ENCODE measurements at regions not wholly inside any gene's neighbourhood (a gene's known extent, or its start where the extent isn't known, plus 50 kb on each side); places are given as distances from the start of the nearest gene placed in this dataset.

- Histone ChIP-seq H3K56ac (ENCODE audit: insufficient read length, low read depth, low read length) (no peak overlapping the region), H3K27ac (ENCODE audit: insufficient read length, low read depth, low read length) (no peak overlapping the region), H3K9ac (ENCODE audit: extremely low read depth, insufficient read length, low read length) (no peak overlapping the region), H3K4me2 (ENCODE audit: insufficient read depth, insufficient read length, low read length) (no peak overlapping the region), H3K14ac (ENCODE audit: insufficient read depth, low read length) (peak overlapping the region; percentile 28; the same call in 1 of the 2 replicates), H3K4ac (ENCODE audit: low read depth, low read length) (no peak overlapping the region), H3K4me1 (ENCODE audit: insufficient read depth, low read length) (no peaks in the 10 kb centered on the region), H2BK12ac (ENCODE audit: insufficient read length, low read depth, low read length) (no peak overlapping the region), H3T11ph (ENCODE audit: low read length) (no peak overlapping the region), H3K79me2 (ENCODE audit: insufficient read depth, low read length) (no peaks in the 10 kb centered on the region), H3K23me2 (ENCODE audit: insufficient read length, low read depth, low read length, poor library complexity, severe bottlenecking) (no peaks in the 10 kb centered on the region), H3K79me1 (ENCODE audit: insufficient read depth, low read depth, low read length, poor library complexity, severe bottlenecking) (no peaks in the 10 kb centered on the region), H3K23ac (ENCODE audit: insufficient read length, low read depth, low read length) (no peak overlapping the region), H4K20me1 (ENCODE audit: control insufficient read depth, insufficient read depth, insufficient read length) (no peaks in the 10 kb centered on the region), H4K8ac (replicated peaks; ENCODE audit: insufficient read length, low read depth, low read length) (no peak overlapping the region), H4K91ac (ENCODE audit: insufficient read length, low read depth, low read length) (no peak overlapping the region), H2BK20ac (ENCODE audit: low read depth, low read length, poor library complexity, severe bottlenecking) (no peak overlapping the region), H2BK120ac (ENCODE audit: low read depth, low read length, poor library complexity, severe bottlenecking) (no peak overlapping the region), H4K5ac (ENCODE audit: insufficient read length, low read depth, low read length) (no peak overlapping the region), H2AK5ac (ENCODE audit: insufficient read length, low read length) (no peak overlapping the region), H2BK5ac (ENCODE audit: insufficient read length, low read length) (no peak overlapping the region), H3K27me3 (ENCODE audit: insufficient read depth, low read length) (no peaks in the 10 kb centered on the region), H3K9me3 (ENCODE audit: control insufficient read depth, low read depth, low read length) (no peaks in the 10 kb centered on the region), H3K18ac (ENCODE audit: insufficient read length, low read depth, low read length) (no peak overlapping the region), H2BK15ac (ENCODE audit: low read depth, low read length) (no peak overlapping the region), H2AFZ (ENCODE audit: low read length) (no peak overlapping the region)
- H3K36me3 Mint-ChIP-seq (ENCODE audit: insufficient read depth in 1 of 3, low read depth in 3 of 3) = peaks cover 0 to 8% (median 6%) of the 10 kb centered on the region in 3 experiments; a peak in 3 of 7 replicates
- no peak for DNase-seq
- whole genome bisulfite sequencing (ENCODE audit: extremely low coverage, insufficient read length, low lambda C conversion rate) = no CpG with 5 or more reads among the region's 7 CpGs
- H3K9me3 Mint-ChIP-seq = no peaks in the 10 kb centered on the region; a peak in 2 of 5 replicates
- H3K27ac Mint-ChIP-seq = no peak overlapping the region; a peak in 1 of 7 replicates
- no peaks in the 10 kb centered on the region for H3K27me3 Mint-ChIP-seq (ENCODE audit: low read depth)
- H3K4me3 Mint-ChIP-seq = no peak overlapping the region
- TF ChIP-seq CTCF (conservative IDR thresholded peaks at IDR 0.05) = no peak
- no peaks in the 10 kb centered on the region for H3K4me1 Mint-ChIP-seq
Measured at GRCh38 chr11:92852946-92853345, 116.5 kb upstream of the MTNR1B start.
